NCI-H187 (cell line): ENCODE measurements at regions not wholly inside any gene's neighbourhood (a gene's known extent, or its start where the extent isn't known, plus 50 kb on each side); places are given as distances from the start of the nearest gene placed in this dataset.

Source experiments
- DNase-seq, 2 experiments: peaks; one replicate each; lab custom pipeline; 2025; lab: John Stamatoyannopoulos, UW

DNA sequence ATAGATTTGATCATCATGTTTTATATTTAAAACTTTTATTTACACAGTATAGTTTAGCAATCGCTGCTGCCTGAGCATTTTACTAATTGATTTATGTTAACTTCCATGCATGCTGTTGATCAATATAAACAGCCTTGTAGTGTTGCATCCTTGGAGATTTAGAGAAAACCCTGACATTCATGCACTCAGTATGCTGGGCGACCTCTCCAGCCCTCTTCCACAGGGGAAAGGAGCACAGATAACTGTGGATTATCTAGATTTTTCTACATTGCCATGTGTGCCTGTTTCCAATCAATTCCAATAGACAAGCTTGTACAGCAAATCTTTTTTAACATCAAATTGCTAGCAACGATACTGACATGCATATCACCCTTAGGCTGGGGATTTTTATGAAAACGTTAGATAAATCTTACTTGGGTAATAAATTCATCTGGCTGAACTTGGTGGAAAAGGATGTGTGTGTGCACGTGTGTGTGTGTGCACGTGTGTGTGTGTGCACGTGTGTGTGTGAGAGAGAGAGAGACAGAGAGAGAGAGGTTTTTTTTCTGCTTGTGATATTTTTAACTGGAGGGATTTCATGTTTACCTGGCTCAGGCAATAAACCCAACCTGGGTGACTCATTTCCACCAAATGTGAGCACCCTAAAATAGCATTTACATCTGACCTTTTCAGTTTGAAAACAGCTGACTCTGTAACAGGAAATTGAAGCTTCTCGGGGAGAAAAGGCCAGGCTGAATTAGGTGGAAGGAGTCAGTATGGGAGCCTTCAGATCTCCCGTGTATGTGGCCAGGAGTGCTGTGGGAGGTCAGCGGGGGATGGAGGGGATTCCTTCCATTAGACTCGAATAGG, 339.8 kb downstream of the PRDM2 start:
- DNase-seq: no peak

DNA sequence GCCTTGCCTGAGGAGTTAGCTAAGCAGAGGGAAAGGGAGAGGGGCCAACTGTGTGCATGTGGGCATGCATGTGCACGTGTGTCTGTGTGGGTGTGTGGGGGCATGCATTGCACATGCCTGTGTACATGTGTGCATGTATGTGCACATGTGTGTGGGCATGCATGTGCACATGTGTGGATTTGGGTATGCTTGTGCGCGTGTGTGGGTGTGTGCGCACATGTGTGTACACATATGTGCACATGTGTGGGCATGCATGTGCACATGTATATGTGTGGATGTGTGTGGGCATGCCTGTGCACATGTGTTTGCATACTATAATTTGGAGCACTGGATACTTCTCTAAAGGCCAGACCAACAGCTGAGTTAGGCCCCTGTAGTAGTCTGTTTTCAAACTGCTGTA, 350.0 kb downstream of the PRDM2 start:
- DNase-seq: no peak

DNA sequence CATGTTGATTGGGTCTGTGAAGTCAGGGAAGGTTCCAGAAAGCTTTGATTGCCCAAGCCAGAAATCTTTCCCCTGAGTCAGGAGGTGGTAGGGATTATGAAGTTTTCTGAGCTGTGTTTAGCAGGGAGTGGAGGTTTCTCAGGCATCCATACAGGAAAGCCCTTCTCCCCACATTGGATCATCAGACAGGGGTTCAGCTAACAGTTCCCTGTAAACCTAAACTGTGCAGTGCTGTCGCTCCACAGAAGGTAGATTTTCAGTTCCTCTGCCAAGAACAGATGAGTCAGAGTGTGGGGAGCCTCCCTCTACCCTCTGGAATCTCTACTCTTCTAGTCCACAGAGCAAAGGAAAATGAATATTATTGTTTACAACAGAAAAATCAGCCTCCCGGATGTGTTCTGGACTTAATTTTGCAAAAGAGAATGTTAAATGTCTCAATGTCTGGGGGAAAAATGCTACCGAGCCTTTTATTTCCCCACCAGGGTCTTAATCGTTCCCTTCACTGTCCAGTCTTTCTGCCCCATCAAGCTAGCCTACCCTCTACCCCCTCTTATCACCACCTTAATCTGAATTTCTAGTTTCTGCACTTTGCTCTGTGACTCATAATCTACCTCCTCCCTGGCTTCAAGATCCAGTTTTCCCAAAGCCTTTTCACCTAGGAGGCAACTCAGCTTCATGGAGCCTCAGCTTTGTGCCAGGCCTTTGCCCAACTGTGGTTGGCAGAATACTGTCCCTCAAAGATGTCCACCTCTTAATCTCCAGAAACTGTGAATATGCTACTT, 355.6 kb downstream of the PRDM2 start:
- no peak for DNase-seq

DNA sequence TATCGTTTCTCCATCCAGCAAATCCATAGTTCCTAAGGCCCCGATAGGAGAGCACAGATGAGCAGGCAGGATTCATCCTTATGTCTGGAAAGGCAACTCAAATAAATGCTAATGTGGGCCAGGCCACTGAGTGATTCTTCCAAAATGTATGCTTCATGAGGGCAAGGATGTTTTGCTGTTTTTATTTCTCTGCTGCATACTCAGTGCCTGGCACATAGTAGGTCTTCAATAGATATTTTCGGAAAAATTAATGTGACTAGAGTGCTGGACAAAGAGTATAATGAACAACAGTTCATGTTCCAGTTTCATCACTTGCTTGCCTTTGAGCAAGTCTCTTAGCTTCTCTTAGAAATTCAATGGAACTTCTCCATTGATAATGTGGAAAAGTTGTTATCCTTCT, 357.7 kb downstream of the PRDM2 start:
- no peak for DNase-seq

DNA sequence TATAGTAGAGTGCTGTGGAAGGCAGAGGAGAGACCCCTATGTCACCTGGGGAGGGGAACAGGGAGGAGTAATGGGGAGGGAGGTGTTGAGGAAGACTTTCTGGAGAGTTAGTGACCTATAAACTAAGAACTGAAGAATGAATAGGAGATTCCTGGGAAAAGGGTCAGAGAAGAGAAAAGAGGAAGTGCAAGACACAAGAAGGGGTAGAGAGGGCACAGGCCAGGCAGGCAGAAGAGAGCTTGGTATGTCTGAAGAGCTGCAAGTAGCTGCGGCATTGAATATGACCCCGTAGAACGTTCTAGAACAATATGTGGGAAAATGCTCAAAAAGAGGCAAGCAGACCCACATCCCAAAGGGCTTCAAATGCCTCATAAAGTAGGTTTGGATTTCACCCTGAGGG, 361.2 kb downstream of the PRDM2 start:
- DNase-seq: no peak

DNA sequence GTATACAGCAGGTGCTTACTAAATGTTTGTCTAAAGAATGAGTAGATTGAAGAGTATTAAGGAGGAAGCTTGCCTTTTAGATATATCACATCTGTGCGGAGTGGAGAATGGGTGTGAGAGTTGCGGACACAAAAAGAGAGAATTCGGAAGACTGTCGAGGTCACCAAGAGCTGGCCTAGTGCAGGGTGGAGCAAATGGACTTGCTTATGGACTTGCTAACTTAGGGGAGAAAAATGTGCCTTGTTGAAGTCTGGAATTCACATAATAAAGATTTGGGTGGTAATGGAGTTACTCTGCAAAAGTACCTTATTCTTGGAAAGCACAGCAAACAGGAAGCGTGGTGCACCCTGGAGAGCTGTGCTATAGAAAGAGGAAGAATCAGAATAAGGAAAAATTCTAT, 361.7 kb downstream of the PRDM2 start:
- DNase-seq: no peak

DNA sequence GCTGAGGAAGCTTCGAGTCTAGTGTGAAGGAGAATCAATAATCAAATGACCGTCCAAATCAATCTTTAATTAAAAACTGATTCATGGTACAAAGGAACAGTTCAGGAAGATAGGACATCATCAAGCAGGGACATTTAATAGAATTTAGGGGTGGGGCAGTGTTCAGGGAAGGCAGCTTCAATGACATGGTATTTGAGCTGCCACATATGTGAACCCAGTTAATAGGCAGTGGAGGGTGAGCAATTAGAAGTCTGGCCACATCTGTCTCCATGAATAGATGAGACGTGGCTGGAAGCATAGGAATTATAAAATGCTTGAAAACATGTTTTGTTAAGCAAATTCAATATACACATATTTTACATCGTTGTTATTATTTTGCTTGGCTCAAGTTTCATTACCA, 362.7 kb downstream of the PRDM2 start:
- DNase-seq: no peak

DNA sequence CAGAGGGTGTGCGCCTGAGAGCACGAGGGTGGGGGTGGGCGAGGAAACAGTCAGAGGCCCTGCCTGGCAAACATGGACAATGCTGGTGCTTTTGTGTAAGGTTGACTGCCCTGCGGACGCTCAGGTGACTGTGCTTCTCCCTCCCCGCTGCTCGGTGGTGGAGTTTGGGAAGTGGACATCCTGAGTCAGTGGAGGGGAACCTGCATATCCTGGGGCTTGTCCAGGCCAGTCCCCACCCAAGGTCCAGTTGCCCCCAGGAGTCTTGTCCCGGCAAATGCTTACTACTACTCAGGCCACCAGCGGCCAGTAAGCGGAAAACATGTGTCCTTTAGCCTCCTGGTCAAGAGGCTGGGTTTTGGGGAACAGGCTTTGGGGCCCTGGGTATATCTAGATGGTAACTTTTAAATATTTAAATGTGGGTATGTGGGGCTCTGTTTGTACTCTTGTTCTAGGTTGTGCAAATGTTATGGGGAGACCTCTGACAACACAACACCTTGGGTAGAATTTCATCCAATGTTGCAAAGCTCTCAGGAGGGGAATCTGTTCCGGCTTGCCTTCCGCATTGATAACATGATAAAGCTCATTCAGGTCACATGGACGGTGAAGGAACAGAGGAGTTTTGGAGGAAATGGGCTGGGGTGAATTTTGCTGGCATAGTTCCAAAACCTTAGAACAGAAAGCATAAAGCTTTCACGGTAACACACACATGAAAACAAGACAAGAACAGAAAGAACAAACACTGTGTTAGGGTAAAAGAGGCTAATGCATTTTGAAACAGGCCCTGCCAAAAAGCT, 364.9 kb downstream of the PRDM2 start:
- DNase-seq: no peak

DNA sequence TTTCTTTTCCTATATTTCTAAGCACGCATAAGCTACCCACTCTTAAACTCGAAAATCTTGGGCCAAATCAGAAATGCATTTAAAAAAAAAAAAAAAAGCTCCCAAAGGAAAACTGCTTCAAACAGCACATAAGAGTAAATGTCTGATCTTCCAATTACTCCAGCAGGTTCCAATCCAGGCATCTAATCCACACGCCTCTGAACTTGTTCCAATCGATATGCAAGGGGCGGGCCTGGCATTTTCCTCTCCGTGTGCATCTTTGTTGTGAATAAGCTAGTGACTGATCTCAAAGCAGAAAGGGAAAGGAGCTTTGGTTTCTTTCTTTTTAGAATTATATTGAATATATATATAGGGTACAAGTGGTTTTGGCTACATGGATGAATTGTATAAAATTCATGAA, 365.5 kb downstream of the PRDM2 start:
- DNase-seq: no peak

DNA sequence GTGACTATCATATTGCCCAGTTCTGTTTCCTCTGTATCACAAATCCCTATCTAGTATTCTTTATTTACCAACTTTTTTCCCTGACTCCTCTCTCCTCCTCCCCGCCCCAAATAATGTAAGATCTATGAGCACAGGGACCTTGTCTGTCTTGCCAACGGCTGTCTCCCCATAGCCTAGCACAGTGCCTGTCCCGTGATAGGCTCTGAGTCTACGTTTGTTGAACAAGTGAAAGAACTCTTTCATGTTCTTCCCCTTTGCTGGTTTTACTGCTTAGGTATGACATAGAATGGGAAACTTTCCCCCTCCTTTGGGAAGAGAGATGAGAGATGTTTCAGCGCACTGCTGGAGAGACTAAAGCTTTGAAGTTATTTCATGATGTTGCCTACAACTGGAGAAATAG, 367.0 kb downstream of the PRDM2 start:
- no peak for DNase-seq

DNA sequence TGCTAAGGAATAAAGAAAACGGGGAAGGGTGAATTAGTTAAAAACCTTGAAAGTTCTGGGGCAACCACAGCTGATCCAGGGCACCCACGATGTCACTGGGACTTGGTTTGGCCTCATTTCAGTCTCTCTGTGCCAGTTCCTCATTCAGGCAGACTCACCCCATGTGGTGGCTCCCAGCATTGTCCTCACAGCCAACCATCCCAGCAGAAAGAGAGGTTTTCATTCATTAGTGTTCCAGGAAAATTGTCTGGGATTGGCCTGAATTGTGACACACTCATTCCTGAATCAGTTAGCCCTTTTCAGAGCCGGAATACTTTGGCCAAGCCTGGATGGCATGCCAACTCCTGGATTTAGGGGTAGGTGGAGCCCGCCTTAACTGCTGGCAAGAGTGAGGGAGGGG, 367.7 kb downstream of the PRDM2 start:
- no peak for DNase-seq

DNA sequence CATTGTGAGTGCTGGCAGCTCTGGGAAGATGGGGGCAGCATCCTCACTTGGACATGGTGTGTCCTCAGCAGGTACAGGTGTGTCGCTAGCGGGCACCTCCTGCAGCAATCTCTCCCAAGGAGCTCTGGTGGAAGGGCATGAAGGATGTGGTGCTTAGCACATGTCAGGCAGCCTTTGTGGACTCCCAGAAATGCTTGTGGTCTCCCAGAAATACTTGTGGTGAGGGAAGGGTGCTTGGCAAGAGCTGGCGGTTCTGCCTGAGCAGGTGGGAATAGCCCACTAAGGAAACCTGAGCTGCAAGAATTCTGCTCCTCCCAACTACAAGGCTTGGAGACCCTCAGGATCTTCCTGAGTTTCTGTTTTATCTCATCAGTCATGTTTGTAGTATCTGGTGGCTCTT, 371.6 kb downstream of the PRDM2 start:
- DNase-seq: no peak

DNA sequence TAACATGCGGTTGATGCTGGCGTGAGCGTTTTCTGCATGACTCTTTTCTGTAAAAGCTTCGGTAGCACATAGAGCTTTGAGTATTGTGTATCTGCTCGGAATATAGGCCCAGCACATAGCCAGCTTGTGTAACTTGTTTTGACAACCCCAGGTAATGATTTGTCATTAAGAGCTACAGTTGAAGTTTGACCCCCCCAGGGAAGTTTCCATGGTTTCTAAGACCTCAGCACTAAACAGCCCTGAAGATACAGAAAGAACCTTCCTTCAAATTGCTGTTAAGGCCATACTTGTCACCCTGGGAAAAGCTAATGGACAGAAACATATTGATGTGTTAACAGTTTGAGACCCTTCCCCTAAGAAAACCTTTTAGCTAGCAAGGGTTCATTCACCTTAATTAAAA, 380.7 kb downstream of the PRDM2 start:
- DNase-seq: no peak

DNA sequence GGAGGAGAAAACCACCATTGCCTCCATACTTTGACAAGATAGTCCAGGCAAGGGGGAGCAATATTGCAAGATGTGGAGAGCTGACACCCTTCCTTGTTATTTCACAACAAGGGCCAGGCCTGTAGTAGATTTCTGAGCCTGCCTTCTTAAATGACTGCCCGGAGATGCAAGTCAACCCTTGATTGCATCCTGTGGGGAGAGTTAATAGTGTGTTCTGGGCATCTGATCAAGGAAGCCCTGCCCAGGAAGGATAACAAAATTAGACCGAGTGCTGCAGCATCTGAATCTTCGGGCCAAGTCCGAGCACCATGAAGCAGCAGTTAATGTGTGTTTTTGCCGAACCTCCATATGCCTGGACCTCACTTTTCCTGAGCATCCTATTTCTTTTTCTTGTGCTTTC, 382.3 kb downstream of the PRDM2 start:
- no peak for DNase-seq

DNA sequence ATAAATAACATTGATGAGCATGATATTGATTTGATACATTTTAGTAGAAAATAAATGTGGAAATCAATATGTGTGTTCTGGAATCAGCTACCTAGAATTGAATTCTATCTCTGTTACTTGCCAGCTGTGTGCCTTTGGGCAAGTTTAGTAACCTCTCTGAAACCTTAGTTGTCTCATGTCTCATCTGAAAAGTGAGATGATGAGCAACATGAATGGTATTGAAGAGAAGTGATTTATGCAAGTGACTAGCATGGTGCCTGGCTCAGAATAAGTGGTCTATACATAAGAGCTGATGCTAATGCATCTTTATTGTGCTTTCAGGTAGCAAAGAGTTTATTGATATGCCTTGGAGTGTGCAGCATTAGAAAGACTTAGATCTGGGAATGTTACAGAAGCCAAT, 383.3 kb downstream of the PRDM2 start:
- DNase-seq: no peak

DNA sequence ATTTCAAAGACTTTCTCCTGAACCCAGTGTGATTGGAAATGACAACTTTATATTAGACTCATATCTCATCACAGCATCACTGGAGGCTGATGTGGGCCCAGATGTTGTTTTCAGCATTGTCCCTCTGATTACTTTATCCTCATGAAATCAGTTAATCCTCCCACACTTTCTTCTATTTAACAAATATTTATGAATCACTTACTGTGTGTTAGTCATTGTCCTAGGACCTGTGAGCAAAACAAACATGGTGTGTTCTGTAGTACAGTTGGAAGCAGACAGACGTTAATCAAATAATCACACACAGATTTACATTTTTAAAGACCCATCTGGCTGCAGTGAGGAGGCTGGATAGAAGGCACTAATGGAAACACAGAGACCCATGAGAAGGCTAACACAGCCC, 383.7 kb downstream of the PRDM2 start:
- DNase-seq: no peak

DNA sequence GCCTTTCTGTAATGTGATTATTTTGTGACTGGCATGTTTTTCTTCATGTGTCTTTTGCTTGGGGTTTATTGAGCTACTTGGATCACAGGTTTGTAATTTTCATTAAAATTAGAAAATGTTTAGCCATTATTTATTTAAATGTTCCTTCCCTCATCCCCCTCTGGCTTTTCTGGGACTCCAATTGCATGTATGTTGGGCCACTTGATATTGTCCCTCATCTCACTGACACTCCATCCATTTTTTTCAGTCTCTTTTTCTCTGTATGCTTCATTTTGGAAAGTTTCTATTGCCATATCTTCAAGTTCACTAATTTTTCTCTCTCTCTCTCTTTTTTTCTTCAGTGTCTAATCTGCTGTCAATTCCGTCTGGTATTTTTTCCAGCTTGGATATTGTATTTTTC, 390.1 kb downstream of the PRDM2 start:
- no peak for DNase-seq

DNA sequence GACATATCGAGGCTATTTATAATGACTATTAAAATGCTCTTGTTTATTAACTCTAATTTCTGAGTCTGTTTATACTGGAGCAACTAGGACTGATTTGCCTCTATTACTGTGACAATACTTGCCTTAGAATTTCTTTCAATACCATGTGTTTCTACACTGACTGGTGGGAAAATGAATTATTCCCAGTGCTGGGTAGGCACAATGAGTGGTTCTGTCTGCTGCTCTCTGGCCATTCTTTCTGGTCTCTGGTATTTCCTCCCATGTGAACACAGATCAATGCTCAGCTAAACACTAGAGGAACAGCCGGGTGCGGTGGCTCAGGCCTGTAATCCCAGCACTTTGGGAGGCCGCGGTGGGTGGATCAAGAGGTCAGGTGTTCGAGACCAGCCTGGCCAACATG, 390.5 kb downstream of the PRDM2 start:
- DNase-seq: no peak

DNA sequence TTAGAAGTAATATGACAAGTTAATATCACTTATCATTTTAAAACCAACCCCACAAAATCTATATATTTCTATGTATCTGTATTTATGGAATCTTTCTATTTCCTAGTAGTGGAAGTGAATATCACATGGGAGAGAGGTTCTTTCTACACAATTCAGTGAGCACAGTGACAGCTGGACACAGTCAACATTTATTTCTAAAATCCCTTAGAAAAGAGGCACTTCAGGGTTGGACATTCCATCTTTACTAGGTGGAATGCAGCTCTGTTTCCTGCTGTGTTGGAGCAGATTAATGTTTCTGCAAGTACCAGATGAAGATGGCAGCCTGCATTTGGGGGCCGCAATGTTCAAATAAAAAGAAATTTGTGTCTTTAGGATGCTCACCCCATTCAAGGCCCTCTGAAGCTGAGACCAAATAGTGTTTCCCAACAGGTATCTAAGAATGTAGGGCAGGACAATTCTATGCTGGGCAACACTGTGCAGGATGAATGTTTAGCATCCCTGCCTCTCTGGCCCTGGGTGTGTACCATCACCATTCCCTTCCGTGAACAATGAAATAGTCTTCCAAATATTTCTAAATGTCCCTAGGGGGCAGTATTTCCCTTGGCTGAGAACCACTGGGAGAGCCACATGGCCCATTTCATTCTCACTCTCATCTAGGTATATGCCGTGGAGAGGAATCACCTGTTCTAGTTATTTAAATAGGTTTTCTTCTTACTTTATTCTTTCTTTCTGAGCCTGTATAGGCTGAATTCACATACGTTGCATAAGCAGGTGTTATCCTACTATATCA, 394.8 kb downstream of the PRDM2 start:
- peak in 1 of 2 experiments; percentile 20 for DNase-seq

DNA sequence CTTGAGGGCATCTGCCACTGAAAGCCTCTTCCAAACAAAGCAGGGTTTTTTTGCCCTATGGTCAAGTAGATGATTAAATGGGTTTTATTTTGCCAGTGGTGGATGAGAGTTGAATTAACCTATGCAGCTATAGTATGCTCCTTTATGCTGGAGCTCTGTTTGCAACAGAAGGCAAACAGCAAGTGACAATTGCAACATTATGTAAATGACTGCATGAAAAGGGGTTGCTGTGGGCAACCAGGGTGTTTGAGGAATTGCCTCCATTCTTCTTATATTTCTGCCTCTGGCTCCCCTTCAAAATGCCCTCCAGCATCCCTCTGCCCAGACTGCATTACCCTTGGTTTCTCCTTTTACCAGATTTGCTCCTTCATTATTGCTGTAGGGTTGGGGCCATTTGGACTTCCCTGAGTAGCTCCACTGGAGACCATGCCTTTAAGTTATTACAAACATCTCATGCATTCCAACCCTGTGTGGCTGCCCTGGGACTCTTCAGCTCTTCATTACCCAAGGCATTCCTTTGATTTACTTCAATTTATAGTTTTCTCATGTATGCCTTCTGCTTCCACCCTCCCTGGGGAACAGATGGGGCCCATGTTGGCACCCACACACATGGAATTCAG, 398.4 kb downstream of the PRDM2 start:
- DNase-seq: no peak

DNA sequence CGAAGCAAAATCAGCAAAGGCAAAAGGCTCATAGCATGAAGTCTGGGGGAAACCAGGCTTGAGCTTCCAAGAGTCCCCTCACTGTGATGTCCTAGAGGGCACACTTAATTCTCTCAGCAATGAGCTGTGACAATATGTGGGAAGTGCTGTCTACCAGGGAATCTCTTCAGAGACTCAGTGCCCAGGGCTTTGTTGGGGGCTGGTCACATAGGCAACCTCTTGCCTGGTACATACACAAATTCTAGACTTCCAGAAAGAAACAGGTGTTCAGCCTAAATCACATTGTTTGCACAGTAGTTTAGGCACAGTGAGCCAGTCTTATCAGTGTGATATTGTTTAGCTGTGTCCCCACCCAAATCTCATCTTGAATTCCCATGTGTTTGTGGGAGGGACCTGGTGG, 400.5 kb downstream of the PRDM2 start:
- no peak for DNase-seq
